ENCODE measurements at regions not wholly inside any gene's neighbourhood (a gene's known extent, or its start where the extent isn't known, plus 50 kb on each side); places are given as distances from the start of the nearest gene placed in this dataset.
"Not testable (repeated sequence)": the region's sequence is repeated elsewhere in the genome, so short reads cannot be mapped to it uniquely, and the experiment has no call there.

- H3K4me3 Mint-ChIP-seq = no peak overlapping the region
- H3K27me3 Mint-ChIP-seq (ENCODE audit: low read depth in 3 of 3) = peaks cover 3 to 7% (median 4%) of the 10 kb centered on the region in 3 donors
- H3K27ac Mint-ChIP-seq = no peak overlapping the region
- no peak for DNase-seq
- H3K36me3 Mint-ChIP-seq = no peaks in the 10 kb centered on the region
- no peaks in the 10 kb centered on the region for H3K9me3 Mint-ChIP-seq
- no peaks in the 10 kb centered on the region for H3K4me1 Mint-ChIP-seq
These were observed 109.8 kb upstream of the EXOC2 start for GRCh38 chr6:802701-803100.

- not testable (repeated sequence) for H3K27ac Mint-ChIP-seq; DNase-seq; H3K36me3 Mint-ChIP-seq; H3K4me3 Mint-ChIP-seq; H3K27me3 Mint-ChIP-seq (ENCODE audit: low read depth in 3 of 3); H3K4me1 Mint-ChIP-seq; H3K9me3 Mint-ChIP-seq
These were observed 109.3 kb upstream of the EXOC2 start for GRCh38 chr6:802223-802622.

- Mint-ChIP-seq H3K9me3 (no peaks in the 10 kb centered on the region), H3K36me3 (no peaks in the 10 kb centered on the region), H3K27me3 (ENCODE audit: low read depth in 3 of 3) (peaks cover 3 to 9% (median 7%) of the 10 kb centered on the region in 3 donors), H3K4me3 (no peak overlapping the region), H3K4me1 (no peaks in the 10 kb centered on the region), H3K27ac (no peak overlapping the region)
- no peak for DNase-seq
These were observed 106.8 kb upstream of the EXOC2 start for GRCh38 chr6:799769-800168.

- Mint-ChIP-seq H3K36me3 (no peaks in the 10 kb centered on the region), H3K27ac (no peak overlapping the region), H3K9me3 (no peaks in the 10 kb centered on the region), H3K4me1 (no peaks in the 10 kb centered on the region), H3K4me3 (no peak overlapping the region), H3K27me3 (ENCODE audit: low read depth in 3 of 3) (peaks cover 3 to 9% (median 6%) of the 10 kb centered on the region in 3 donors)
- DNase-seq = peak in 2 of 3 donors; percentile 2 to 18
These were observed 104.6 kb upstream of the EXOC2 start for GRCh38 chr6:797479-798077.

GRCh38 chr6:795046-795685 is 102.2 kb upstream of the EXOC2 start:
- Mint-ChIP-seq H3K9me3 (peaks cover 0 to 3% (median 0%) of the 10 kb centered on the region in 6 donors), H3K27ac (no peak overlapping the region), H3K4me1 (no peaks in the 10 kb centered on the region), H3K27me3 (ENCODE audit: low read depth in 3 of 3) (peaks cover 1 to 9% (median 8%) of the 10 kb centered on the region in 3 donors), H3K36me3 (no peaks in the 10 kb centered on the region), H3K4me3 (no peak overlapping the region)
- DNase-seq = no peak

- H3K9me3 Mint-ChIP-seq = peaks cover 0 to 3% (median 0%) of the 10 kb centered on the region in 6 donors
- no peak overlapping the region for H3K4me3 Mint-ChIP-seq
- no peaks in the 10 kb centered on the region for H3K36me3 Mint-ChIP-seq
- H3K4me1 Mint-ChIP-seq = peaks cover 0 to 2% of the 10 kb centered on the region in 2 donors
- no peak for DNase-seq
- peaks cover 1 to 10% (median 9%) of the 10 kb centered on the region in 3 donors for H3K27me3 Mint-ChIP-seq (ENCODE audit: low read depth in 3 of 3)
- H3K27ac Mint-ChIP-seq = no peak overlapping the region
These were observed 100.3 kb upstream of the EXOC2 start for GRCh38 chr6:793261-793660.

- Mint-ChIP-seq H3K4me1 (peaks cover 6 to 8% of the 10 kb centered on the region in 2 donors), H3K27me3 (ENCODE audit: low read depth in 3 of 3) (peaks cover 0 to 7% (median 7%) of the 10 kb centered on the region in 3 donors), H3K36me3 (no peaks in the 10 kb centered on the region), H3K9me3 (peaks cover 0 to 3% (median 0%) of the 10 kb centered on the region in 6 donors), H3K27ac (no peak overlapping the region), H3K4me3 (no peak overlapping the region)
- DNase-seq = no peak
These were observed 99.7 kb upstream of the EXOC2 start for GRCh38 chr6:792662-793061.

- DNase-seq = no peak
- Mint-ChIP-seq H3K27ac (peak overlapping the region in 2 of 6 donors; percentile 38 to 59), H3K4me3 (no peak overlapping the region), H3K4me1 (peaks cover 6 to 17% of the 10 kb centered on the region in 2 donors), H3K27me3 (ENCODE audit: low read depth in 3 of 3) (peaks cover 0 to 8% (median under 1%) of the 10 kb centered on the region in 3 donors), H3K9me3 (peaks cover 0 to 3% (median 0%) of the 10 kb centered on the region in 6 donors), H3K36me3 (no peaks in the 10 kb centered on the region)
These were observed 95.1 kb upstream of the EXOC2 start for GRCh38 chr6:788058-788457.

- Mint-ChIP-seq H3K9me3 (peaks cover 0 to 3% (median 0%) of the 10 kb centered on the region in 6 donors), H3K27ac (no peak overlapping the region), H3K36me3 (no peaks in the 10 kb centered on the region), H3K27me3 (ENCODE audit: low read depth in 3 of 3) (peaks cover 0 to 8% (median 0%) of the 10 kb centered on the region in 3 donors), H3K4me3 (no peak overlapping the region), H3K4me1 (peaks cover 6 to 17% of the 10 kb centered on the region in 2 donors)
- DNase-seq = peak in 1 of 3 donors; percentile 11
These were observed 94.2 kb upstream of the EXOC2 start for GRCh38 chr6:786946-787763.

GRCh38 chr6:783966-784735 is 91.2 kb upstream of the EXOC2 start:
- H3K4me3 Mint-ChIP-seq = no peak overlapping the region
- H3K4me1 Mint-ChIP-seq = peaks cover 6 to 17% of the 10 kb centered on the region in 2 donors
- no peak overlapping the region for H3K27ac Mint-ChIP-seq
- peaks cover 0 to 4% (median 2%) of the 10 kb centered on the region in 3 donors for H3K27me3 Mint-ChIP-seq (ENCODE audit: low read depth in 3 of 3)
- H3K9me3 Mint-ChIP-seq = no peaks in the 10 kb centered on the region
- DNase-seq = no peak
- H3K36me3 Mint-ChIP-seq = no peaks in the 10 kb centered on the region

- Mint-ChIP-seq H3K4me3 (no peak overlapping the region), H3K27ac (no peak overlapping the region), H3K4me1 (peaks cover 0 to 4% of the 10 kb centered on the region in 2 donors), H3K27me3 (ENCODE audit: low read depth in 3 of 3) (peaks cover 0 to 2% (median 2%) of the 10 kb centered on the region in 3 donors), H3K9me3 (no peaks in the 10 kb centered on the region), H3K36me3 (no peaks in the 10 kb centered on the region)
- no peak for DNase-seq
These were observed 89.2 kb upstream of the EXOC2 start for GRCh38 chr6:782141-782540.

GRCh38 chr6:781350-781961 is 88.5 kb upstream of the EXOC2 start:
- Mint-ChIP-seq H3K4me1 (no peaks in the 10 kb centered on the region), H3K27me3 (ENCODE audit: low read depth in 3 of 3) (peaks cover 0 to 6% (median 2%) of the 10 kb centered on the region in 3 donors), H3K36me3 (no peaks in the 10 kb centered on the region), H3K27ac (no peak overlapping the region), H3K9me3 (no peaks in the 10 kb centered on the region), H3K4me3 (no peak overlapping the region)
- no peak for DNase-seq

GRCh38 chr6:780706-781105 is 87.8 kb upstream of the EXOC2 start:
- H3K9me3 Mint-ChIP-seq = no peaks in the 10 kb centered on the region
- H3K4me1 Mint-ChIP-seq = no peaks in the 10 kb centered on the region
- H3K27ac Mint-ChIP-seq = no peak overlapping the region
- peaks cover 0 to 6% (median 2%) of the 10 kb centered on the region in 3 donors for H3K27me3 Mint-ChIP-seq (ENCODE audit: low read depth in 3 of 3)
- H3K4me3 Mint-ChIP-seq = no peak overlapping the region
- no peak for DNase-seq
- no peaks in the 10 kb centered on the region for H3K36me3 Mint-ChIP-seq

Data from immature natural killer cell (primary cell).